SK-N-SH treated with all-trans-retinoic acid at 6 μM for 48 hours (cell line): ENCODE measurements at regions not wholly inside any gene's neighbourhood (a gene's known extent, or its start where the extent isn't known, plus 50 kb on each side); places are given as distances from the start of the nearest gene placed in this dataset.

Experiments
- ATAC-seq: fragments of 200-7000 bp; cut with Tn5 transposase; 3 replicates; pipeline ENCODE4 v1.9.1; 2020; ENCODE audit warnings: mild to moderate bottlenecking, moderate library complexity
- ARNTL ChIP-seq: fragments of 450-650 bp; formaldehyde crosslinking; IDR thresholded peaks from 2 replicates; pipeline ENCODE4 v1.5.0; 2020; ENCODE audit warnings: low read depth, mild to moderate bottlenecking, moderate library complexity, borderline replicate concordance
- CSDC2 ChIP-seq: fragments of 250-450 bp; sonication (Bioruptor Pico); IDR thresholded peaks from 2 replicates; pipeline ENCODE4 v1.5.0; 2020; ENCODE audit warnings: mild to moderate bottlenecking, moderate library complexity
- ESRRG ChIP-seq: fragments of 250-450 bp; sonication (Bioruptor Pico); IDR thresholded peaks from 2 replicates; pipeline ENCODE4 v1.6.1; 2021; ENCODE audit warnings: mild to moderate bottlenecking
- OSR1 ChIP-seq: fragments of 250-450 bp; sonication (Bioruptor Pico); IDR thresholded peaks from 2 replicates; pipeline ENCODE4 v1.8.0; 2022; ENCODE audit warnings: moderate library complexity, mild to moderate bottlenecking, inconsistent platforms
- PPARA ChIP-seq: fragments of 250-450 bp; sonication (Bioruptor Pico); IDR thresholded peaks from 2 replicates; pipeline ENCODE4 v1.5.0; 2020; ENCODE audit warnings: mild to moderate bottlenecking, borderline replicate concordance
- RARB ChIP-seq: fragments of 250-450 bp; sonication (Bioruptor Pico); IDR thresholded peaks from 2 replicates; pipeline ENCODE4 v1.8.0; 2021; ENCODE audit warnings: mild to moderate bottlenecking, moderate library complexity
- TCF4 ChIP-seq: fragments of 250-450 bp; sonication (Bioruptor Pico); IDR thresholded peaks from 2 replicates; pipeline ENCODE4 v1.8.0; 2021; ENCODE audit warnings: mild to moderate bottlenecking, moderate library complexity, borderline replicate concordance
- TOX ChIP-seq: fragments of 250-450 bp; sonication (Bioruptor Pico); IDR thresholded peaks from 2 replicates; pipeline ENCODE4 v1.8.0; 2021; ENCODE audit warnings: mild to moderate bottlenecking, moderate library complexity, borderline replicate concordance
- ZC3H10 ChIP-seq: fragments of 250-450 bp; sonication (Bioruptor Pico); IDR thresholded peaks from 2 replicates; pipeline ENCODE4 v1.5.1; 2021; ENCODE audit warnings: mild to moderate bottlenecking, moderate library complexity
- ZFP3 ChIP-seq: fragments of 250-450 bp; sonication (Bioruptor Pico); IDR thresholded peaks from 2 replicates; pipeline ENCODE4 v1.5.0; 2020; ENCODE audit warnings: mild to moderate bottlenecking, moderate library complexity
- ZFP30 ChIP-seq: fragments of 450-650 bp; formaldehyde crosslinking; IDR thresholded peaks from 2 replicates; pipeline ENCODE4 v1.5.0; 2022; ENCODE audit warnings: mild to moderate bottlenecking, moderate library complexity
- ZNF565 ChIP-seq: fragments of 450-650 bp; formaldehyde crosslinking; conservative IDR thresholded peaks from 2 replicates; pipeline ENCODE4 v1.5.0; 2020; ENCODE audit warnings: low read depth, mild to moderate bottlenecking, moderate library complexity
- TF ChIP-seq, protein P1 (sequence below): fragments of 250-450 bp; sonication (Bioruptor Pico); IDR thresholded peaks from 2 replicates; pipeline ENCODE4 v1.5.1; 2021; ENCODE audit warnings: mild to moderate bottlenecking, moderate library complexity
- TF ChIP-seq, protein P2 (sequence below): fragments of 250-450 bp; sonication (Bioruptor Pico); IDR thresholded peaks from 2 replicates; pipeline ENCODE4 v1.5.0; 2020; ENCODE audit warnings: mild to moderate bottlenecking, moderate library complexity
- TF ChIP-seq, protein P3 (sequence below): fragments of 250-450 bp; sonication (Bioruptor Pico); IDR thresholded peaks from 2 replicates; pipeline ENCODE4 v1.8.0; 2020; ENCODE audit warnings: mild to moderate bottlenecking, moderate library complexity, borderline replicate concordance
- TF ChIP-seq, protein P4 (sequence below): fragments of 250-450 bp; sonication (Bioruptor Pico); IDR thresholded peaks from 2 replicates; pipeline ENCODE4 v1.5.1; 2020; ENCODE audit warnings: low read depth, mild to moderate bottlenecking, moderate library complexity

DNA sequence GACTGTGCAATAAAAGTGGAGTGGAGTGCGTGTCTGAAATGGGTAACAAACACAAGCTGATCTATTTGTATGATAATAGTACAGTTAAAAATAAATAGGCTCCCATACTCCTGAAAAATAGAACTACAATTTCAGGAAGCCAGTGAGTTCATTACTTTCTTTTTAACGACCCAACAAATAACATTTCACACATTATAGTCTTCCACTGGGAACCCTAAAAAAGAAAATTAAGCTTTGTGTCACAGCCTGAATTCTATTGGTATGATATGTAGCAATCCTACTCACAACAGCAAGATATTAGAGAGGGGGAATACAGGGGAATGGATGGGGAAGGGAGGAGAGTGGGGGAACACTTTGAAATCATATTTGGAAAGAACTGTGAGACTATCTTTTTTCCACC lies 156.9 kb upstream of the CNTN3 start:
- no peak for ATAC-seq
- no peak for TF ChIP-seq ZNF565
- TF ChIP-seq, protein P1, sequence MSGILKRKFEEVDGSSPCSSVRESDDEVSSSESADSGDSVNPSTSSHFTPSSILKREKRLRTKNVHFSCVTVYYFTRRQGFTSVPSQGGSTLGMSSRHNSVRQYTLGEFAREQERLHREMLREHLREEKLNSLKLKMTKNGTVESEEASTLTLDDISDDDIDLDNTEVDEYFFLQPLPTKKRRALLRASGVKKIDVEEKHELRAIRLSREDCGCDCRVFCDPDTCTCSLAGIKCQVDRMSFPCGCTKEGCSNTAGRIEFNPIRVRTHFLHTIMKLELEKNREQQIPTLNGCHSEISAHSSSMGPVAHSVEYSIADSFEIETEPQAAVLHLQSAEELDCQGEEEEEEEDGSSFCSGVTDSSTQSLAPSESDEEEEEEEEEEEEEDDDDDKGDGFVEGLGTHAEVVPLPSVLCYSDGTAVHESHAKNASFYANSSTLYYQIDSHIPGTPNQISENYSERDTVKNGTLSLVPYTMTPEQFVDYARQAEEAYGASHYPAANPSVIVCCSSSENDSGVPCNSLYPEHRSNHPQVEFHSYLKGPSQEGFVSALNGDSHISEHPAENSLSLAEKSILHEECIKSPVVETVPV (CRISPR knock-in tag): no peak
- TF ChIP-seq ZC3H10 (CRISPR knock-in tag): no peak
- no peak for TF ChIP-seq ARNTL (CRISPR knock-in tag)
- no peak for TF ChIP-seq ZFP30 (CRISPR knock-in tag)
- TF ChIP-seq, protein P2, sequence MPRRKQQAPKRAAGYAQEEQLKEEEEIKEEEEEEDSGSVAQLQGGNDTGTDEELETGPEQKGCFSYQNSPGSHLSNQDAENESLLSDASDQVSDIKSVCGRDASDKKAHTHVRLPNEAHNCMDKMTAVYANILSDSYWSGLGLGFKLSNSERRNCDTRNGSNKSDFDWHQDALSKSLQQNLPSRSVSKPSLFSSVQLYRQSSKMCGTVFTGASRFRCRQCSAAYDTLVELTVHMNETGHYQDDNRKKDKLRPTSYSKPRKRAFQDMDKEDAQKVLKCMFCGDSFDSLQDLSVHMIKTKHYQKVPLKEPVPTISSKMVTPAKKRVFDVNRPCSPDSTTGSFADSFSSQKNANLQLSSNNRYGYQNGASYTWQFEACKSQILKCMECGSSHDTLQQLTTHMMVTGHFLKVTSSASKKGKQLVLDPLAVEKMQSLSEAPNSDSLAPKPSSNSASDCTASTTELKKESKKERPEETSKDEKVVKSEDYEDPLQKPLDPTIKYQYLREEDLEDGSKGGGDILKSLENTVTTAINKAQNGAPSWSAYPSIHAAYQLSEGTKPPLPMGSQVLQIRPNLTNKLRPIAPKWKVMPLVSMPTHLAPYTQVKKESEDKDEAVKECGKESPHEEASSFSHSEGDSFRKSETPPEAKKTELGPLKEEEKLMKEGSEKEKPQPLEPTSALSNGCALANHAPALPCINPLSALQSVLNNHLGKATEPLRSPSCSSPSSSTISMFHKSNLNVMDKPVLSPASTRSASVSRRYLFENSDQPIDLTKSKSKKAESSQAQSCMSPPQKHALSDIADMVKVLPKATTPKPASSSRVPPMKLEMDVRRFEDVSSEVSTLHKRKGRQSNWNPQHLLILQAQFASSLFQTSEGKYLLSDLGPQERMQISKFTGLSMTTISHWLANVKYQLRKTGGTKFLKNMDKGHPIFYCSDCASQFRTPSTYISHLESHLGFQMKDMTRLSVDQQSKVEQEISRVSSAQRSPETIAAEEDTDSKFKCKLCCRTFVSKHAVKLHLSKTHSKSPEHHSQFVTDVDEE (CRISPR knock-in tag): no peak
- TF ChIP-seq, protein P3, sequence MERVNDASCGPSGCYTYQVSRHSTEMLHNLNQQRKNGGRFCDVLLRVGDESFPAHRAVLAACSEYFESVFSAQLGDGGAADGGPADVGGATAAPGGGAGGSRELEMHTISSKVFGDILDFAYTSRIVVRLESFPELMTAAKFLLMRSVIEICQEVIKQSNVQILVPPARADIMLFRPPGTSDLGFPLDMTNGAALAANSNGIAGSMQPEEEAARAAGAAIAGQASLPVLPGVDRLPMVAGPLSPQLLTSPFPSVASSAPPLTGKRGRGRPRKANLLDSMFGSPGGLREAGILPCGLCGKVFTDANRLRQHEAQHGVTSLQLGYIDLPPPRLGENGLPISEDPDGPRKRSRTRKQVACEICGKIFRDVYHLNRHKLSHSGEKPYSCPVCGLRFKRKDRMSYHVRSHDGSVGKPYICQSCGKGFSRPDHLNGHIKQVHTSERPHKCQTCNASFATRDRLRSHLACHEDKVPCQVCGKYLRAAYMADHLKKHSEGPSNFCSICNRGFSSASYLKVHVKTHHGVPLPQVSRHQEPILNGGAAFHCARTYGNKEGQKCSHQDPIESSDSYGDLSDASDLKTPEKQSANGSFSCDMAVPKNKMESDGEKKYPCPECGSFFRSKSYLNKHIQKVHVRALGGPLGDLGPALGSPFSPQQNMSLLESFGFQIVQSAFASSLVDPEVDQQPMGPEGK (CRISPR knock-in tag): no peak
- TF ChIP-seq PPARA (CRISPR knock-in tag): no peak
- no peak for TF ChIP-seq TCF4 (CRISPR knock-in tag)

DNA sequence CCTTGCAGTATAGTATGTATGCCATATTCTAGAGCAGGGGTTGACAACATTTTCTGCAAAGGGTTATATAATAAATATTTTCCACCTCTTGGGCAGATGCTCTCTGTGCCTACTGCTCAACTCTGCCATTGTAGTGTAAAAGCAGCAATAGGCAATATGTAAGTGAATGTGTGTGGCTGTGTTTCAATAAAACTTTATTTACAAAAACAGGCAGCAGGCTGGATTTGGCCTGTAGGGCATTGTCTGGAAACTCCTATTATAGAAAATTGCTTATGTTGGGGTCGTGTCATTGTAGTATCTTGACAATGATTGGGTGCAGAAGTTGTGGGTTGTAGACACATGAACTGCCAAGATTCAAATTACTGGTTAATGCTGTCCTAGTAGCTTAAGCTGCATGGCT lies 153.6 kb upstream of the CNTN3 start:
- TF ChIP-seq, protein P4, sequence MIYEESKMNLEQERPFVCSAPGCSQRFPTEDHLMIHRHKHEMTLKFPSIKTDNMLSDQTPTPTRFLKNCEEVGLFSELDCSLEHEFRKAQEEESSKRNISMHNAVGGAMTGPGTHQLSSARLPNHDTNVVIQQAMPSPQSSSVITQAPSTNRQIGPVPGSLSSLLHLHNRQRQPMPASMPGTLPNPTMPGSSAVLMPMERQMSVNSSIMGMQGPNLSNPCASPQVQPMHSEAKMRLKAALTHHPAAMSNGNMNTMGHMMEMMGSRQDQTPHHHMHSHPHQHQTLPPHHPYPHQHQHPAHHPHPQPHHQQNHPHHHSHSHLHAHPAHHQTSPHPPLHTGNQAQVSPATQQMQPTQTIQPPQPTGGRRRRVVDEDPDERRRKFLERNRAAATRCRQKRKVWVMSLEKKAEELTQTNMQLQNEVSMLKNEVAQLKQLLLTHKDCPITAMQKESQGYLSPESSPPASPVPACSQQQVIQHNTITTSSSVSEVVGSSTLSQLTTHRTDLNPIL: no peak
- TF ChIP-seq ZFP30 (CRISPR knock-in tag) (no peak), ZNF565 (no peak), OSR1 (no peak), TCF4 (CRISPR knock-in tag) (no peak), TOX (CRISPR knock-in tag) (no peak), ESRRG (CRISPR knock-in tag) (no peak), ZFP3 (CRISPR knock-in tag) (no peak), CSDC2 (CRISPR knock-in tag) (no peak), RARB (no peak)
- TF ChIP-seq, protein P1 (CRISPR knock-in tag): no peak
- TF ChIP-seq, protein P2 (CRISPR knock-in tag): no peak
- TF ChIP-seq, protein P3 (CRISPR knock-in tag): no peak

More for the DNA sequence above, 153.6 kb upstream of the CNTN3 start:
- ATAC-seq: no peak
